ENCODE measurements at regions not wholly inside any gene's neighbourhood (a gene's known extent, or its start where the extent isn't known, plus 50 kb on each side); places are given as distances from the start of the nearest gene placed in this dataset.

DNA sequence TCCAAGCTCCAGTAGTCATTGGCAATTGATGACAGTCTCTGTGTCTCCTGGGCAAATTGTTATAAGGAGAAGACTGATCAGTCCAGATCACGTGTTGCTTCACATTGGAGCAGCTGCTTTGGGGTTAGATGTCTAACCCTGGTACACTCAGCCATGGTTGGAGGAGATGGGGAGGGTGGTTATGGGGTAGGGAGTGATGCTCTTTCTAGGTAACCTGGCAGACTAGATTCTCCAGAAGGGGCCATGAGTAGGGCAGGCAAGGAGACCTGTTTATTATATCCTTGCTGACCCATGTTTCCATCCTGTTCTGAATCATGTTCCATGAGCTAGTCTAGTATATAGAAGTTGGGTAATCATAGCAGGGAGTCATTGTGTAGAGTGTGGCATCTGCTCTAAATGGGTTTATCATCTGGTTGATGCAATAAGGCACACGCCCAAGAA, 50.8 kb upstream of the BACH2 start:
- TF ChIP-seq, protein P1, sequence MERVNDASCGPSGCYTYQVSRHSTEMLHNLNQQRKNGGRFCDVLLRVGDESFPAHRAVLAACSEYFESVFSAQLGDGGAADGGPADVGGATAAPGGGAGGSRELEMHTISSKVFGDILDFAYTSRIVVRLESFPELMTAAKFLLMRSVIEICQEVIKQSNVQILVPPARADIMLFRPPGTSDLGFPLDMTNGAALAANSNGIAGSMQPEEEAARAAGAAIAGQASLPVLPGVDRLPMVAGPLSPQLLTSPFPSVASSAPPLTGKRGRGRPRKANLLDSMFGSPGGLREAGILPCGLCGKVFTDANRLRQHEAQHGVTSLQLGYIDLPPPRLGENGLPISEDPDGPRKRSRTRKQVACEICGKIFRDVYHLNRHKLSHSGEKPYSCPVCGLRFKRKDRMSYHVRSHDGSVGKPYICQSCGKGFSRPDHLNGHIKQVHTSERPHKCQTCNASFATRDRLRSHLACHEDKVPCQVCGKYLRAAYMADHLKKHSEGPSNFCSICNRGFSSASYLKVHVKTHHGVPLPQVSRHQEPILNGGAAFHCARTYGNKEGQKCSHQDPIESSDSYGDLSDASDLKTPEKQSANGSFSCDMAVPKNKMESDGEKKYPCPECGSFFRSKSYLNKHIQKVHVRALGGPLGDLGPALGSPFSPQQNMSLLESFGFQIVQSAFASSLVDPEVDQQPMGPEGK (CRISPR knock-in tag; IDR thresholded peaks at IDR 0.05; ENCODE audit: borderline replicate concordance), result no peak
- TF ChIP-seq BACH2 (CRISPR knock-in tag; IDR thresholded peaks at IDR 0.05; ENCODE audit: borderline replicate concordance) (no peak), ZNF565 (CRISPR knock-in tag; conservative IDR thresholded peaks at IDR 0.05; ENCODE audit: low read depth) (no peak)
- TF ChIP-seq, protein P2, sequence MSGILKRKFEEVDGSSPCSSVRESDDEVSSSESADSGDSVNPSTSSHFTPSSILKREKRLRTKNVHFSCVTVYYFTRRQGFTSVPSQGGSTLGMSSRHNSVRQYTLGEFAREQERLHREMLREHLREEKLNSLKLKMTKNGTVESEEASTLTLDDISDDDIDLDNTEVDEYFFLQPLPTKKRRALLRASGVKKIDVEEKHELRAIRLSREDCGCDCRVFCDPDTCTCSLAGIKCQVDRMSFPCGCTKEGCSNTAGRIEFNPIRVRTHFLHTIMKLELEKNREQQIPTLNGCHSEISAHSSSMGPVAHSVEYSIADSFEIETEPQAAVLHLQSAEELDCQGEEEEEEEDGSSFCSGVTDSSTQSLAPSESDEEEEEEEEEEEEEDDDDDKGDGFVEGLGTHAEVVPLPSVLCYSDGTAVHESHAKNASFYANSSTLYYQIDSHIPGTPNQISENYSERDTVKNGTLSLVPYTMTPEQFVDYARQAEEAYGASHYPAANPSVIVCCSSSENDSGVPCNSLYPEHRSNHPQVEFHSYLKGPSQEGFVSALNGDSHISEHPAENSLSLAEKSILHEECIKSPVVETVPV (CRISPR knock-in tag; IDR thresholded peaks at IDR 0.05), result no peak

DNA sequence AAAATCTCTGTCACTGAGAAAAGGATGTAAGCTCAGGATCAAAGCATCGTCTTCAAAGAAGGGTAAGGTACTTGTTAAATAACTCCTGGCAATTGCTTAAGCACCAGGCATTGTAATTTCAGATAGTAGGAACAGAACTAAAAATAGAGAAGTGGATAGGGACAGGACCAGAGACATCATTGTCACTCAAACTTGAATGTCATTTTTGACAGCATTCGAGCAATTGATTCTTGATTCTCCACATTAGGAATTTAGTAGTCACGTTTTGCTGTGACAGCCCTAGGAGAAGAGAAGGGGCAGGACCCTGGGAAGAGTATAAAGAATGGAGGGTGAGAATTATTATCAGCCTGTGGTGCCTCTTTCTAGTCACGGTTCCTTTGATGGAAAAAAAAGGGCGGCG, 50.1 kb upstream of the BACH2 start:
- no peak for ATAC-seq
- TF ChIP-seq ISL1 (CRISPR knock-in tag; IDR thresholded peaks at IDR 0.05), result no peak
- TF ChIP-seq ZNF565 (CRISPR knock-in tag; conservative IDR thresholded peaks at IDR 0.05; ENCODE audit: low read depth), result no peak
- TF ChIP-seq TCF4 (CRISPR knock-in tag; IDR thresholded peaks at IDR 0.05; ENCODE audit: borderline replicate concordance), result no peak
- TF ChIP-seq ZNF8 (CRISPR knock-in tag; IDR thresholded peaks at IDR 0.05), result no peak
- TF ChIP-seq ZFP30 (CRISPR knock-in tag; IDR thresholded peaks at IDR 0.05), result no peak
- no peak for TF ChIP-seq CSDC2 (CRISPR knock-in tag; IDR thresholded peaks at IDR 0.05)
- TF ChIP-seq, protein P3, sequence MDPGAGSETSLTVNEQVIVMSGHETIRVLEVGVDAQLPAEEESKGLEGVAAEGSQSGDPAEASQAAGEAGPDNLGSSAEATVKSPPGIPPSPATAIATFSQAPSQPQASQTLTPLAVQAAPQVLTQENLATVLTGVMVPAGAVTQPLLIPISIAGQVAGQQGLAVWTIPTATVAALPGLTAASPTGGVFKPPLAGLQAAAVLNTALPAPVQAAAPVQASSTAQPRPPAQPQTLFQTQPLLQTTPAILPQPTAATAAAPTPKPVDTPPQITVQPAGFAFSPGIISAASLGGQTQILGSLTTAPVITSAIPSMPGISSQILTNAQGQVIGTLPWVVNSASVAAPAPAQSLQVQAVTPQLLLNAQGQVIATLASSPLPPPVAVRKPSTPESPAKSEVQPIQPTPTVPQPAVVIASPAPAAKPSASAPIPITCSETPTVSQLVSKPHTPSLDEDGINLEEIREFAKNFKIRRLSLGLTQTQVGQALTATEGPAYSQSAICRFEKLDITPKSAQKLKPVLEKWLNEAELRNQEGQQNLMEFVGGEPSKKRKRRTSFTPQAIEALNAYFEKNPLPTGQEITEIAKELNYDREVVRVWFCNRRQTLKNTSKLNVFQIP (CRISPR knock-in tag; IDR thresholded peaks at IDR 0.05; ENCODE audit: borderline replicate concordance, low read depth), result no peak
- TF ChIP-seq GLIS3 (CRISPR knock-in tag; IDR thresholded peaks at IDR 0.05), result no peak
- TF ChIP-seq ZNF70 (CRISPR knock-in tag; IDR thresholded peaks at IDR 0.05), result no peak
- TF ChIP-seq SNAI2 (CRISPR knock-in tag; IDR thresholded peaks at IDR 0.05), result no peak
- no peak for TF ChIP-seq ARNTL (CRISPR knock-in tag; IDR thresholded peaks at IDR 0.05; ENCODE audit: borderline replicate concordance, low read depth)
- TF ChIP-seq, protein P2 (CRISPR knock-in tag; IDR thresholded peaks at IDR 0.05), result no peak
- TF ChIP-seq TOX (CRISPR knock-in tag; IDR thresholded peaks at IDR 0.05; ENCODE audit: borderline replicate concordance), result no peak
- no peak for TF ChIP-seq RARB (CRISPR knock-in tag; IDR thresholded peaks at IDR 0.05)
- no peak for TF ChIP-seq ZFP3 (CRISPR knock-in tag; IDR thresholded peaks at IDR 0.05)
- TF ChIP-seq, protein P4, sequence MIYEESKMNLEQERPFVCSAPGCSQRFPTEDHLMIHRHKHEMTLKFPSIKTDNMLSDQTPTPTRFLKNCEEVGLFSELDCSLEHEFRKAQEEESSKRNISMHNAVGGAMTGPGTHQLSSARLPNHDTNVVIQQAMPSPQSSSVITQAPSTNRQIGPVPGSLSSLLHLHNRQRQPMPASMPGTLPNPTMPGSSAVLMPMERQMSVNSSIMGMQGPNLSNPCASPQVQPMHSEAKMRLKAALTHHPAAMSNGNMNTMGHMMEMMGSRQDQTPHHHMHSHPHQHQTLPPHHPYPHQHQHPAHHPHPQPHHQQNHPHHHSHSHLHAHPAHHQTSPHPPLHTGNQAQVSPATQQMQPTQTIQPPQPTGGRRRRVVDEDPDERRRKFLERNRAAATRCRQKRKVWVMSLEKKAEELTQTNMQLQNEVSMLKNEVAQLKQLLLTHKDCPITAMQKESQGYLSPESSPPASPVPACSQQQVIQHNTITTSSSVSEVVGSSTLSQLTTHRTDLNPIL (CRISPR knock-in tag; IDR thresholded peaks at IDR 0.05; ENCODE audit: low read depth), result no peak
- no peak for TF ChIP-seq OSR1 (CRISPR knock-in tag; IDR thresholded peaks at IDR 0.05)
- TF ChIP-seq ZC3H10 (CRISPR knock-in tag; IDR thresholded peaks at IDR 0.05), result no peak

More for the DNA sequence above, 50.8 kb upstream of the BACH2 start:
- ATAC-seq, result no peak

Measured in SK-N-SH treated with all-trans-retinoic acid at 6 μM for 48 hours (cell line).